ENCODE measurements at regions not wholly inside any gene's neighbourhood (a gene's known extent, or its start where the extent isn't known, plus 50 kb on each side); places are given as distances from the start of the nearest gene placed in this dataset.

DNA sequence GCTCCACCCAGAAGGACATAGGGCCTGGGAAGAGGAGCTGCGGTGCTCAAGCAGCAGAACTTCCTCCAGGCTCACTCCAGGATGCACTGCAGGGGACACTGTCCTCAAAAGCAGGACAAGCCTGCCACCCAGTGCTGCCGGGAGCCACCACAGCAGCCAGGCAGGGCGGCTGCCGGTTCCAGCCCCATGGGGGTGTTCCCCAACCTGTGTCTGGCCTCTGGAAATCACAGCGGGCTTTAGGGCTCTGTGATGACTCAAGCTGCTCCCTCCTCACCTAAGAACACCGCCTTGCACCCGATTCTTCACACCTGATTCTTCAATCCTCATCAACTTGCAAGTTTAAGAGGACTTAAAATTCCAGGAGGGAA is 71.9 kb upstream of the SLC6A11 start:
- dilution Hi-C loops (cut with MboI; ENCODE audit: extremely low pct_ligation_motif_present, low sequenced_read_pairs) (no loop called here), intact Hi-C loops (cut with micrococcal nuclease) (no loop called here)
- FAIRE-seq = no peak
- Histone ChIP-seq H3K9me3 (replicated peaks; ENCODE audit: control insufficient read depth, insufficient read depth, low read length) (no peaks in the 10 kb centered on the region), H3K9ac (replicated peaks; ENCODE audit: extremely low read depth, insufficient read depth, low read length) (no peak overlapping the region), H2AFZ (ENCODE audit: low read depth, low read length) (no peak overlapping the region), H4K20me1 (replicated peaks; ENCODE audit: control insufficient read depth, extremely low read depth, insufficient read depth, low read length) (no peaks in the 10 kb centered on the region), H3K27me3 (ENCODE audit: control insufficient read depth in 2 of 2, insufficient read depth in 2 of 2, low read length in 2 of 2) (no peaks in the 10 kb centered on the region), H3K4me3 (replicated peaks in 1 of 3; ENCODE audit: insufficient read depth in 1 of 3, low read depth in 1 of 3, low read length in 3 of 3) (no peak overlapping the region), H3K4me1 (ENCODE audit: control insufficient read depth, extremely low read depth, insufficient read depth, low read length) (no peaks in the 10 kb centered on the region), H3K36me3 (ENCODE audit: control insufficient read depth in 2 of 2, extremely low read depth in 1 of 2, insufficient read depth in 2 of 2, low read length in 2 of 2) (no peaks in the 10 kb centered on the region), H3K4me2 (ENCODE audit: insufficient read depth, low read length) (no peak overlapping the region), H3K27ac (ENCODE audit: insufficient read depth, low read depth, low read length) (no peak overlapping the region), H3K9me1 (replicated peaks; ENCODE audit: control insufficient read depth, extremely low read depth, insufficient read depth, low read length) (no peaks in the 10 kb centered on the region), H3K79me2 (ENCODE audit: control insufficient read depth, insufficient read depth, low read length) (no peaks in the 10 kb centered on the region)
- no peak for DNase-seq (ENCODE audit: low read depth, low spot score)
- TF ChIP-seq GATA2 (IDR thresholded peaks at IDR 0.05; ENCODE audit: insufficient read depth, insufficient read length, low read depth, low read length) = no peak
- TF ChIP-seq EZH2 (IDR thresholded peaks at IDR 0.05; ENCODE audit: borderline replicate concordance, low read depth, low read length, severe bottlenecking) = no peak
- TF ChIP-seq, protein P1, sequence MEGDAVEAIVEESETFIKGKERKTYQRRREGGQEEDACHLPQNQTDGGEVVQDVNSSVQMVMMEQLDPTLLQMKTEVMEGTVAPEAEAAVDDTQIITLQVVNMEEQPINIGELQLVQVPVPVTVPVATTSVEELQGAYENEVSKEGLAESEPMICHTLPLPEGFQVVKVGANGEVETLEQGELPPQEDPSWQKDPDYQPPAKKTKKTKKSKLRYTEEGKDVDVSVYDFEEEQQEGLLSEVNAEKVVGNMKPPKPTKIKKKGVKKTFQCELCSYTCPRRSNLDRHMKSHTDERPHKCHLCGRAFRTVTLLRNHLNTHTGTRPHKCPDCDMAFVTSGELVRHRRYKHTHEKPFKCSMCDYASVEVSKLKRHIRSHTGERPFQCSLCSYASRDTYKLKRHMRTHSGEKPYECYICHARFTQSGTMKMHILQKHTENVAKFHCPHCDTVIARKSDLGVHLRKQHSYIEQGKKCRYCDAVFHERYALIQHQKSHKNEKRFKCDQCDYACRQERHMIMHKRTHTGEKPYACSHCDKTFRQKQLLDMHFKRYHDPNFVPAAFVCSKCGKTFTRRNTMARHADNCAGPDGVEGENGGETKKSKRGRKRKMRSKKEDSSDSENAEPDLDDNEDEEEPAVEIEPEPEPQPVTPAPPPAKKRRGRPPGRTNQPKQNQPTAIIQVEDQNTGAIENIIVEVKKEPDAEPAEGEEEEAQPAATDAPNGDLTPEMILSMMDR (IDR thresholded peaks at IDR 0.05; ENCODE audit: extremely low read depth in 1 of 2, insufficient read depth in 1 of 2, low read depth in 1 of 2, low read length in 2 of 2) = no peak
- TF ChIP-seq JUN (IDR thresholded peaks at IDR 0.05; ENCODE audit: borderline replicate concordance, insufficient read depth, insufficient read length, low read depth) = no peak
- no peak for TF ChIP-seq POLR2A (IDR thresholded peaks at IDR 0.05; ENCODE audit: low read depth, low read length)
- TF ChIP-seq FOS (IDR thresholded peaks at IDR 0.05; ENCODE audit: borderline replicate concordance, insufficient read depth, low read length) = no peak
- ChIA-PET POLR2A (no interaction called here), CTCF (interaction anchor here (1.1 kb wide), 1 partner anchor 1028 kb away, joined by 3 read pairs; no protein-coding TSS in a partner anchor)
- no TSS peak for BruUV-seq (replicated peaks)

DNA sequence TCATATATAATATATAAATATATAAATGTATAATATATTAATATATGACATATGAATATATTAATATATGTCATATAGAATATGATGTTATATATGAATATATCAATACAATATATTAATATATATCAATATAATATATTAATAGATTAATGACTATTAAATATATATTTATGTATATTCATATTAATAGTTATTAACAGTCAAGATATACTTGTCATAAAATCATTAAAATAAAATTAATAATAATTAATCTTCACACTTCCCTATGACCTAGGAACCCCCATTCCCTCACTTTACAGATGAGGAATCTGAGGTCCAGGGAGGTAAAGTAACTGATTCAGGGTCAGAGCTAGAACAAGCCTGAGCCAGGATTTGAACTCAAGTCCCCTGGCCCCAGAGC is 70.6 kb upstream of the SLC6A11 start:
- CTCF ChIA-PET = no interaction called here
- no peaks in the 10 kb centered on the region for H3K9me3 ChIP-seq (replicated peaks; ENCODE audit: control insufficient read depth, insufficient read depth, low read length)
- dilution Hi-C loops (cut with MboI; ENCODE audit: extremely low pct_ligation_motif_present, low sequenced_read_pairs) = no loop called here
- POLR2A ChIA-PET = no interaction called here
- H3K9ac ChIP-seq (replicated peaks; ENCODE audit: extremely low read depth, insufficient read depth, low read length) = no peak overlapping the region
- no peaks in the 10 kb centered on the region for H3K27me3 ChIP-seq (ENCODE audit: control insufficient read depth in 2 of 2, insufficient read depth in 2 of 2, low read length in 2 of 2)
- H3K36me3 ChIP-seq (ENCODE audit: control insufficient read depth in 2 of 2, extremely low read depth in 1 of 2, insufficient read depth in 2 of 2, low read length in 2 of 2) = no peaks in the 10 kb centered on the region
- BruUV-seq (replicated peaks) = no TSS peak
- no peaks in the 10 kb centered on the region for H3K9me1 ChIP-seq (replicated peaks; ENCODE audit: control insufficient read depth, extremely low read depth, insufficient read depth, low read length)
- no peaks in the 10 kb centered on the region for H3K79me2 ChIP-seq (ENCODE audit: control insufficient read depth, insufficient read depth, low read length)
- no peak for TF ChIP-seq POLR2A (IDR thresholded peaks at IDR 0.05; ENCODE audit: low read depth, low read length)
- TF ChIP-seq GATA2 (IDR thresholded peaks at IDR 0.05; ENCODE audit: insufficient read depth, insufficient read length, low read depth, low read length) = no peak
- no peak for TF ChIP-seq EZH2 (IDR thresholded peaks at IDR 0.05; ENCODE audit: borderline replicate concordance, low read depth, low read length, severe bottlenecking)
- TF ChIP-seq, protein P1 (IDR thresholded peaks at IDR 0.05; ENCODE audit: extremely low read depth in 1 of 2, insufficient read depth in 1 of 2, low read depth in 1 of 2, low read length in 2 of 2) = no peak
- TF ChIP-seq JUN (IDR thresholded peaks at IDR 0.05; ENCODE audit: borderline replicate concordance, insufficient read depth, insufficient read length, low read depth) = no peak
- TF ChIP-seq MYC (IDR thresholded peaks at IDR 0.05; ENCODE audit: low read depth, low read length) = no peak
- no peak for TF ChIP-seq POLR2AphosphoS5 (IDR thresholded peaks at IDR 0.05; ENCODE audit: insufficient read depth, low read depth, low read length)
- TF ChIP-seq FOS (IDR thresholded peaks at IDR 0.05; ENCODE audit: borderline replicate concordance, insufficient read depth, low read length) = no peak
- TF ChIP-seq, protein P2, sequence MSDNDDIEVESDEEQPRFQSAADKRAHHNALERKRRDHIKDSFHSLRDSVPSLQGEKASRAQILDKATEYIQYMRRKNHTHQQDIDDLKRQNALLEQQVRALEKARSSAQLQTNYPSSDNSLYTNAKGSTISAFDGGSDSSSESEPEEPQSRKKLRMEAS (IDR thresholded peaks at IDR 0.05; ENCODE audit: insufficient read depth, insufficient read length) = no peak
- H4K20me1 ChIP-seq (replicated peaks; ENCODE audit: control insufficient read depth, extremely low read depth, insufficient read depth, low read length) = no peaks in the 10 kb centered on the region
- no peak overlapping the region for H3K27ac ChIP-seq (ENCODE audit: insufficient read depth, low read depth, low read length)
- H3K4me1 ChIP-seq (ENCODE audit: control insufficient read depth, extremely low read depth, insufficient read depth, low read length) = no peaks in the 10 kb centered on the region
- FAIRE-seq = no peak
- no peak overlapping the region for H3K4me2 ChIP-seq (ENCODE audit: insufficient read depth, low read length)
- H2AFZ ChIP-seq (ENCODE audit: low read depth, low read length) = no peak overlapping the region
- intact Hi-C loops (cut with micrococcal nuclease) = no loop called here
- no peak for DNase-seq (ENCODE audit: low read depth, low spot score)
- H3K4me3 ChIP-seq (replicated peaks in 1 of 3; ENCODE audit: insufficient read depth in 1 of 3, low read depth in 1 of 3, low read length in 3 of 3) = no peak overlapping the region
